Stomach (tissue), 4 donors: ENCODE measurements at regions not wholly inside any gene's neighbourhood (a gene's known extent, or its start where the extent isn't known, plus 50 kb on each side); places are given as distances from the start of the nearest gene placed in this dataset.

Experiments
- CTCF ChIP-seq, 7 experiments: fragments of 450-650 bp in 4 of 7; fragments of 200-600 bp in 3 of 7; sonication (generic) in 3 of 7; IDR thresholded peaks; one replicate each; pipeline ENCODE4 v1.5.1; 2016 to 2019; ENCODE audit warnings: antibody characterized with exemption in 7 of 7, control low read depth in 2 of 7, mild to moderate bottlenecking in 1 of 7
- EP300 ChIP-seq: sonication (generic); formaldehyde crosslinking; IDR thresholded peaks from one replicate; pipeline ENCODE4 v1.6.1; 2017; ENCODE audit warnings: antibody characterized with exemption
- POLR2A ChIP-seq, 4 donors: fragments of 450-650 bp; IDR thresholded peaks; one replicate each; pipeline ENCODE4 v1.6.1; 2016; ENCODE audit warnings: antibody characterized with exemption in 4 of 4, control low read depth in 2 of 4, mild to moderate bottlenecking in 1 of 4, moderate library complexity in 1 of 4

DNA sequence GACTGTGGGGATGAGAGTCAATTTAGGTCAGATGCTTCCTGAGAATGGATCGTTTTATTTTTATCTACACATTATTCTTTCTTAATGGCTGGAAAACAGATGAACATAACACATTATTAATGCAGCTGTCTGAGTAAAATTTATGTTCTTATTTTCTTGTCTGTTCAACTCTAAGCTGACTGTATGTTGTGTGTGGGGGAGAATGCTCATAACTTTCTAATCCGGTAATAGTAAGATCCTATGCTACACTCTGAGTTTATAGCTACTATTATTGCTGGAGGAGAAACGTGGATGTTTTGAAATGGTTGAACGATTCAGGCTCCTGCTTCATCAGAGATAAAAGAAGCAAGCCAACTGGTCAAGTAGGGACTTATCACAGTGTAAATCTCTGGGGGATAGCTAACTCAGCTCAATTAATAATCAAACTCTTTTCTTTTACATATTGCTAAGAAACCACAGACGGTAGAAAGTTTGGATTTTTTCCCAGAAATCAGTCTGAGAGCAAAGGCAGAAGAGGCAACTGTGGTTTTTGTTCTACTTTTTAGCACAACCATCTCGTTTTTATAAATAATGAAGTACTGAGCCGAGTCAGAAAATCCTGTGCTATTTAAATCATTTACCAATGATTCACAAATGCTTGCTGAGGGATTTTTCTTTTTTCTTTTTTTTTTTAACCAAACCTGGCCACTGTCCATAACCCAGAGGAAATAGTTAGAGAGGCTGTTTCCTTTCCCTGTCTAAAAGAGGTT lies 265.0 kb upstream of the FAM174A start:
- TF ChIP-seq POLR2A (IDR thresholded peaks at IDR 0.05): no peak
- TF ChIP-seq CTCF (IDR thresholded peaks at IDR 0.05): no peak
- no peak for TF ChIP-seq EP300
